HG03039 (cell line): ENCODE measurements at regions not wholly inside any gene's neighbourhood (a gene's known extent, or its start where the extent isn't known, plus 50 kb on each side); places are given as distances from the start of the nearest gene placed in this dataset.

Source experiments
- ATAC-seq: cut with Tn5 transposase; IDR thresholded peaks from one replicate; pipeline ENCODE4 v1.9.1; 2021; ENCODE audit warnings: mild to moderate bottlenecking, moderate library complexity; ENCODE audit not compliant: unreplicated experiment

DNA sequence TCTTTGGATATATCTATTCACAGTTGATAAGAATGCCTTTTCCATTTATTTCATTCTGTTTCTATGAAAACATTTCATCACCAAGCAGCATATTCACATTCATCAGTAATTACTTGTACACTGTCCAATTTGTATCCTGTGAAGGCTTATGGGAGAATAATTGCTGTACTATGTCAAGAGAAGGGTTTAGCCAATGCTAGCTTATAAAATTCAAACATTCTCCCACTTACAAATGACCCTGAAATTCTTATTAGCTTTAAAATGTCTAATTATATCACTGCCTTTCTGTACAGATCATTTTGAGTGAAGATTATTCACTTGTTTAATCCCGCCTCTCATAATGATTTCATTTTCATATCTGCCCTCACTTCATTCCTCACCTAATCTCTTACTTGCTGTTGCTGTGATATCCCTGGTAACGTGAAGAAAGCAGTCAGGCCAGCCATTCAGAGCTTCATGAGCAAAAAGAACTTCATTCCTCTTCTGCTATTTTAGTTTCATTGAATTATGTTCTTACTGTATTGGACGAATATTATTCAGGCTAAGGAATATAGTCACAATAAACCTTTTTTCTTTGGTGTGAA lies 778.7 kb downstream of the OLFM4 start:
- no peak for ATAC-seq

DNA sequence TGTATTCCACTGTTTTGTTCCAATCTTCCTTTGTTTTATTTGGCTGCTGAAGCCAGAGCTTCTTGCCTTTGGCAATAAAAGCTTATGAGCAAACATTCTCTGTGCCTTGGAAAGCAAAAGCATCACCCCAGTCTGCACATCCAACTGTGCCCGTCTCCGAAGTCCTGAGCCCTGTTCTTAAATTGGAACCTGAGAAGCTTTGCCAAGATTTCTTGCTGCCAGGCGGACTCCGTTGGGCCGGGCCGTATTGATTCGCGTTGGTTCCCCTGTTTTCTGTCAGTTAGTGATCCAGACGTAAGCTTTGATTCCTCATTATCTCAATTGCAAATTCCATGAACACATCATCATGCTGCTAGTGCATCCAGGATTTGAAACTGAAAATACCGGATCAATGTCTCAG lies 793.0 kb downstream of the OLFM4 start:
- no peak for ATAC-seq

DNA sequence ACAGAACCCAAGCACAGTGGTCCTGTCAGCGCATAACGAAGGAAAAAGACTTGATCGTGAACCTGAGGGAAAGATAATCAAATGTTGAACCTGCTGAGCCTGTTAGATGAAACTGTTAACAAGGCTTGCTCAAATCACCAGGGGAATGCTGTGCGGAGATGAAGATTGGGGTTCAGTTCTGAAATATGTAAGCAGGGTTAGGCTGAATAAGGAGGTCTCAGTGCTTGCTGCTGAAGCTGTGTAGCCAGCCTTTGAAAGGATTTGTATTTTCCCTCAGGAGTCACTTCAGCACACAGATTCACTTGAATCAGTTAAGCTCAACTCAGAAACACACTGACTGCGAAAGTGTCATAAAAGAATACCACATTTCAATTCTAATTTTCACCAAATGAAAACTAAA lies 793.5 kb downstream of the OLFM4 start:
- no peak for ATAC-seq

DNA sequence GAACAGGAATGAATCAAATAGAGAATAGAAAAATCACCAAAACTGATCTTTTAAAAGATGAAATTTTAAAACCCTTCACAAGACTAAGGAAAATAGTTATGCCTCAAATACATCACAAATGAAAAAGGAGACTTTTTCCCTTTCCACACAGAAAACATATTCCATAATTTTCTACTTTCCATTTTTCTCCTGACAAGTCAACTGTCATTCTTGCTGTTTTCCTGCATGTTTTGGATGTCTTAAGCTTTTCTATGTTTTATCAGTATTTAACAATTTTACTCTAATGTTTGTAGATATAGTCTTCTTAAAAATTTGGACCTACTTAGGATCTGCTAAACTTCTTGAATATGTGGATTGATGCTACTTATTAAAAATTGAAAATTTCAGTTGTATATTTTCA lies 810.8 kb downstream of the OLFM4 start:
- ATAC-seq = no peak

DNA sequence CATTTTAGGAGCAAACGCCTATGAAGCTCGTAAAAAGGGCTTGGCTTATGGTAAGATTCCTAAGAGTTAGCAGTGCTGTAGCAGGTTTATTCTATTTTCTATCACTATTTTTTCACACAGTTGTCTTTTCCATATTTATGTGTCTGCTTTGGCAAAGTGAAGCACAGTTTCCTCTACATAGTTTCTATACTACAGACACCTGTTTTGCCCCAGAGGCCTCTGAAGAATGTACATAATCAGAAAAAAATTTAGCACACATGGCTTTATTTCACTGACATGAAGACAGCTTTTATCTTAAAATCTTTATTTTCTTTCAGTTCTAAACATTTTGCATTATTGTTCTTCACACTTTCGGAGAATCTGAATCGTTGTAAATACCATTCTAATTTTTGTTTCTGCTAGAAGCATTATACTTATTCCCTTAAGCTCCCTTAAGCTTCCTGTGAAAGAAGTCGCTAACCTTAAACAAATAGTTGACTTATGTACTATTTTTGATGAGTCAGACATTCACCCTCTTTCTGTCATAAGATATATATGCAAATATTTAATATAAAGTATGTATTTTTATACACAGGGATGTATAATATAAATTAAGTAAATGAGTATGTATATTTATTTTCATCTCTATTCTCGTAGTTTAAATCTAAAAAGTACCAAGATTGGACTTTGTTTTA lies 816.0 kb downstream of the OLFM4 start:
- ATAC-seq = no peak

DNA sequence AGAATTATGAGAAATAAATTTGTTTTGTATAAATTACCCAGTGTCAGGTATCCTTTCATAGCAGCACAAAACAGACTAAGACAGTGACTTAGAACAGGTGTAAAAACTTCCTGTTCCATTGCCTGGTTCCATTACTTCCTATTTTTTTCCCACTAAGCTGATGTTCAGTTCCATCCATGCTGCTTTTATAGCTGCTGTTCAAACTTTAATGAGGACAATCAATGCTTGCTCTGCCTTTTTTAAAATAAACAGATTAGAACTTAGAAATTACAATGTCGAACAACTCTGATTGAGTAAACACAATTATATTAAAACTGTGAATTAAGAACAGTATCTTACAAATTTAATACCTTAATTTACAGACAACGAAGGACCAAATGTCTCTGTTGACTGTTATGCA lies 818.9 kb downstream of the OLFM4 start:
- ATAC-seq = no peak

DNA sequence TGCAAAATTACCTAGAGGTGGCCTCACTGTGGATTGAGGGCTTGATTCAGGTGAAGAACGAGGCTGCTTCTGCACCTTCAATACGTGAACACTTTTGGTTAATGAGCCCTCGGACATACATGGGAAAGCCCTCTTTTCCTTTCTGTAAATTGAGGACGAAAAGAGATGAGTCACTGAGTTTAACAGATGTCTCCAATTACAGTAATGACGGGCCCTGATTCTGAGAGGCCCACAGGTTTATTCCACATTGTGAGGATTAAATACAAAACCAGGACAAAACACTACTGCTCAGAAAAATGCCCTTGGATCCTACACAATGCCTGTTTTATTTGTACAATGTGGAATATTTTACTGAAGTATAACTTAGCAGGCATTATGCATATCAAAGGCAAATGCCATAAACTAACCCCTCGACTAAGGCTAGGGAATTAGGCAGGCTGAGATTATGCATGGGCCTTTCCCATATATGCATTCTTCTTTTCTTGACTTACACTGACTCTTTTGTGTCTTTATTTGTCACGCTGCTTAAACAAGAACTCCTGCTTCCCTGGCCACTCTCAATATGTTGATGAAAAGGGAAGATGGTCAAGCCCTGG lies 819.9 kb downstream of the OLFM4 start:
- ATAC-seq = no peak

DNA sequence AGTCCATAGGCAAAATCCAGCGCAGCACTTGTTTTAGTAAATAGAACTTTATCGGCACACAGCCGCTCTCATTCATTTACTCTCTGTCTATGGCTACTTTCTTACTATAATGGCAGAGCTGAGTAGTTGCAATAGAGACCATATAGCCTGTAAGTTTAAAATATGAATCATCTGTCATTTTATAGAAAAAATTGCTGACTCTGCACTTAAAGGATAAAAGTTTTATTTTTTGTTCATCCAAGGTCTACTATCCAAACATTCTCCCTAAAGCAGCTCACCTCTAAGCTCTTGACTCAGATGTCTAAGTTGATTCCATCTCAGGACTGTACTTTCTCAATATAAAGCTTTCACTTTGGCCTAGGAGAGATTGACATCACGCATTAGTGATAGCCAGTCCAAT lies 825.7 kb downstream of the OLFM4 start:
- ATAC-seq = no peak

DNA sequence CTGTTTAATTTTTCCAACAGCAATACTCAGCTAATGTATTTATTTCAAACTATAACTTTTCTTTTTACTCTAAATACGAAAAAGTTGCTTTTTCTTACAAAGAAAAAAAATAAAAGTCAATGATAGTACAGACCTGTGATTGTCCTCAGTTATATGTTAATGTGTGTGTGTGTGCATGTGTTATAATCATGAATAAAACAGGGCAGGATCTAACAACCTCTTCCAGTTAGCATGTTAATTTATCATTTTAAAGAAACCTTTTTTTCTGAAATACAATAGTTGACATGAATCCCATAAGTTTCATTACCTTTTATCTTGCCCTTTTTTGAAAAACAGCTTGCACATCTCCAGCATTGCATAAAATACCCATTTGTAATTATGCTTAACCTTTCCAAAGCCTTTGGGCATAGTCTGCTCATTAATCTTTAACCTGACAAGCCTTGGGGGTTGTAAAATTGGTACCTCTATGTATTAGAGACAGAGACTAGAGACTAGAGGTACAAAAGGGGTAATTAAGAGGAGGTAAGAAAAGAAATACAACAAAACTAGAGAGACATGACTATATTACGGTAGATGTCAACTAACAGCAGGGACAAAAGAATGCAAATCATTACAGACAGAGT lies 828.1 kb downstream of the OLFM4 start:
- ATAC-seq = no peak

DNA sequence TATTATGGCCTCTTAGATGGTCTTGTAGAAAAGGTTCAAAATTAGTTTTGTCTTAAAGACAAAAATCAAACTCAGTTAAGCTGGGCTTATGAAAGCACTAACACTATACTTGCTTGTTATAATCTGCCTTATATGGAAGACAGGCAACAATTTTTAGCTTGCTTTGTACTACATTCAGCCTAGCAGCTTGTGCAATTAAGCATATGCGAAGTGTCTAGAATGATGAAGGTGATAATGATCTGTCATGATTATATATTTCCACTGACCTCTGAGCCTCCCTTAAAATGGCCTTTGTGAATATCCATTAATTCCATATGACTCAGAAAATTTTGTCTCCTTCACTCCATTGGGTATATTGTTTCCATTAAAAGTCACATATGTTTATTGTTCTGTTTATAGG lies 834.9 kb downstream of the OLFM4 start:
- ATAC-seq = no peak

DNA sequence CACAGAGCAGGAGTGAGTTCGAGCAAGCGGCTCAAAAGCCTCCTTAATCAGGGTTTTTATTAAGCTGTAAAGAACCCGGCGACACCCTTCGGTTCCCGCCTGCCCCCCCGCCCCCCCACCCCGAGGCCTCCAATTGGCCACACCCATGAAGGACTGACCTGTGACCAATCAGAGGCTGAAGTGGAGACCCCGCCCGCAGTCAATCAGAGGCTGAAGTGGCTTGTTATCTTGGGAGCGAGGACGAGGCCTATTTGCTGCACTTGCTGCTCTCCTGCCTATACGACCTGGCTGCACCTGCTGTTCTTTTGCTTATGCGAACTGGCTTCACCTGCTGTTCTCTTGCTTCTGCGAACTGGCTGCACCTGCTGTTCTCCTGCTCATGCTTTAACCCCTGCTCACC lies 844.9 kb downstream of the OLFM4 start:
- no peak for ATAC-seq

DNA sequence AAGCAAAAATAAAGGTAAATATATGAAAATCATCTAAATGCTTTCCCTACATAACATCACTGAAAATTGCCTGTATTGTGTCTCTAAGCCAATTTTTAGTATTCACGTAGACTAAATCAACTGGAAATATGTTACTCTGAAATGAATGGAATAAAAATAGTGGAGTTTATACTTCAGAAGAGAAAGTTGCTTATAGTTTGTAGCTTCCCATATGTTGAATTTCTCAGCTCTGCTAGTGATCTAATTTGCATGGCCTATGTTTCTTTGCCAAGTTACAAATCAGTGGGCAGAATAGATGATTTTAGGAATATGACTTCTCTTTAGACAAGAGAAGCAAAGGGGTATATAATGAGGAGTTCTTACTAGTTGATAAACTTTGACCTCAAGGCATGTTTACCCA lies 850.2 kb downstream of the OLFM4 start:
- no peak for ATAC-seq

DNA sequence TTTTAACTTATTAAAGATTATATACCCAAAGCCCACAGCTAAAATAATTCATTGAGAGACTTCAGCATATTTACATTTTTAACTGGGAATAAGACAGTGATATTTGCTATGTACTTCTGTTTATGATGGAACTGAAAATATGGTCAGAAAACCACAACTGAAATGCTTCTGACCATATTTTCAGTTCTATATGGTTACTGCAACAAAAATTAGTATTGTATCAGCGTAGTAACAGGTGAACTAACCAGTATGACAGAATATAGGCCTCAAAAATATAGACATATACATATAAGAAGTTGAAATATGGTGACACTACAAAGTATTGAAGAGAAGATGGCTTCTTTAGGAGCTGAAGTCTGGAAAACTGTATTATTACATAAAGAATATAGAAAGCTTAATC lies 857.4 kb downstream of the OLFM4 start:
- ATAC-seq = no peak

DNA sequence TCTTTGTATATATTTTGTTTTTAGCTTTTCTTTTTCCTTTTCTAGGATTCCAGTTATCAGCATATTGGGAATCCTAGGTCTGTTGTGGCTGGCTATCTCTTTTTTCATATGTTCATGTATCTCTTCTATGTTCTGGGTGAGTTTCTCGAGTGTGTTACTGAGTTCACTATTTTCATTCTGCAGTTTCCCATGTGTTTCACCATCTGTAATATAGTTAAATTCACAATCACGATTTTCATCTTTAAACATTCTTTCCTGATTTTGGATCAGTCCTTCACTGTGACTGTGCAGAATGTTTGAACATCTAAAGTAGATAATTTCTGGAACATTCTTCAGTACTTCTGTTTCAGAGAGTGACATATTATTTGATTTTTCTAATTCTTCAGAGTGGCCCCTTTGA lies 862.1 kb downstream of the OLFM4 start:
- no peak for ATAC-seq

DNA sequence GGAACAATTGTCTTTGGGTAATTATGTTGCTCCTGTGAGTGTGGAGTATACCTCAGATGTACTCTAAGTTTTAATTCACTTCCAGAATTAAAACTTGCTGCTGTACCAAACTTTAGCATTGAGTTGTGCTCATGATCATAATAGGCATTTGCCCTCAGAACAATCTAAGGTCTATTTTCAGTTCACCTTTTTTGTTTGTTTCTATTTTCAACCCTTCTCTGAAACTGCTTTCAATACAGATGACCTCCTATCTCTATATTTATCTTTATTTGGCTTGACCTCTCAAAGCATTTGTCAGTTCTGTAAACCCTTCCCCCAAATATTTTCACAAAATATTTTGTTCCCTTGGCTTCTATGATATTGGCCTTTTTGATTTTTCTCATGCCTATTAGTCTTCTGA lies 873.0 kb downstream of the OLFM4 start:
- no peak for ATAC-seq

DNA sequence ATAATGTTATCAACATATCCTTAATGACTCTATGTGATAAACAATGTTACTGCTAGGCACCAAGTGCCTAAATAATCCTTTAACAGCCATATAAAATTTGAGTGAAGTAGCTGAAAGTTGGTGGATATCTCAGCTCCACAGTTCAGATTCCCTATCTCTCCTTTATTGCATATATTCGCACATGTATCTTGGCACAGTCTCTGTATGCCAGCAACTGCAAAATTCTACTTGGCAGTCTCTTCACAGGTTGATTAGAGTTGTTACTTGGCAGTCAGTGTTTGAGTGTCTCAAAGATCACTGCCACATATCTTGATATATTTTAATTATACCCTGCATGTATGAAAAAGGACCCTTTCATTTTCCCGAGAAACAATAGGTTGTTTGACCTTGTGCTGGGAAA lies 879.3 kb downstream of the OLFM4 start:
- ATAC-seq = no peak

DNA sequence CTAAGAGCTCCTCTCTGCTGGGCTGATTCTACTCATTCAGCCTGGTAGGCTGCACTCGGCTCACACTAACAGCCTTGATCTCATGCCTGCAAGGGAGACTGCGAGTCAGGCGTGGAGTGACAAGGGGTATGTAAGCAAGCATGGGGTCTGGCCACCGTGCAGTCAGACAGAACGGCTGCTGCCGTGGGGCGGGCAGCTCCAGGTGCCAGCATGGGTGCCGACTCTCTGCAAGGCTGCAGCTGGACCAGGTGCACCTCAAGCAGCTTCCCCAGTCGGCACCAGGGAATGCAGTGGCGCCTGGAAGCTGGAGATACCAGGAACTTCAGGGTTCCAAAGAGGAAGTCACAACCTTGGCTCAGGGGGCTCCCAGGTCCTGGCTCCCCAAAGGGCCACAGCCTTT lies 892.3 kb downstream of the OLFM4 start:
- no peak for ATAC-seq

DNA sequence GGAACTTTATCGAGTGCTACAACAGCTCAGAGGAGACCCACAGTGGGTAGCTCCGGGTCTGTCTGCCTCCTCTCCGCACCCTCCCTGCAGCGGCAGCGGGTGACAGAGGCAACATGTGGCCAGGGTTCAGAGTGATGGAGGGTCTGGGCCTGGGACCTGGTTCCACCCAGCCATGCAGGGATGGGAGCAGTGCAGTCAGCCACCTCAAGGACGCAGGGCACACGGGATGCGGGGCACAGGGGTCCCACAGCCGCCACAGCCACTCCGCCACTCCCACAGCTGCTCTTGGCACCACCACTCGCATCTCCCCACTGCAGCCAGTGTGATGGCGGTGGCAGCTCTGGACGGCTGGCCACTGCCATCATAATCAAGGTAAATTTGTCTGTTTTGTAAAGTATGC lies 892.9 kb downstream of the OLFM4 start:
- no peak for ATAC-seq

DNA sequence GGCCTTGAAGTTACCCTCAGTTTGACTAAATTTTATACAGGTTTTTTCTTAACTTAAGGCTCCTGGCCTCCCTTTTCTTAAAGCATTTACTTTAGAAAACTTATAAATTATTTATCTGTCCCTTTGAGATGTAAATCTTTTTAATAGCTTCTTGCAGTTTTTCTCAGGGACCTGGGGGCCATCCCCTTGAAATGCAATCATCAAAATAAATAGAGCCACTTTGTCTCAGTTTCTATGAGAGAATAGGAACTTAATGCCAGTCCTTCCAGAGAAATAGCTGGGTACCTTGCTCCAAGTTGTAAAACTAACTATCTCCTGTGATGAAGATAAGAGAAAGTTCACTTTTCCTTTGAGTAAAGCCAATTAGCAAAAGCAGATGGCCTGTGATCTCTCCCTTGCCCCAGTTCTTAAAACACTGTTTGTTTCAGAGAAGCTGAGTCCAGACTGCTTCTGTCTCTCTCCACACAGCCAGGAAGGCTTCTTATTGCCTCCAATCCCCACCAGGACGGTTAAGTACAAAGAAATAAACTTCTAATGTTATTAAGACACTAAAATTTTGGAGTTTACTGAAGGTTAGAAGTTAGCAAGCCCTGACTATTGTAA lies 913.1 kb downstream of the OLFM4 start:
- no peak for ATAC-seq

DNA sequence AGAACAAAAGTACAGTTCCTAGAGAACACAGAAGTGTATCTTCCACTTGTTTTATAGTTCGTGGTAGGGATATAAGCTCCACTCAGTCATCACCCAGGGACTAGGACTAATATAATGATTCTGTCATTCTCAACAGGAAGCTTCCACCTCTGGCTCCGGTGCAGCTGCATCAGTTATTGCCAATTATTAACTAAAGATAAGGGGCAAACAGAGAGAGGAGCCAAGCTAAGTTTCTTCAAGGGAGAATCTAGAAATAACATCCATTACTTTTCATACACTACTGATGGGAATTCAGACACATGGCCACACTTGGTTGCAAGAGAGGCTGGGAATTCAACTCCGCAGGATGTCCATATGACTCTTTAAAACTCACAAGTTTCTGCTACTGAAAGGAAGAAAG lies 917.9 kb downstream of the OLFM4 start:
- ATAC-seq = no peak

DNA sequence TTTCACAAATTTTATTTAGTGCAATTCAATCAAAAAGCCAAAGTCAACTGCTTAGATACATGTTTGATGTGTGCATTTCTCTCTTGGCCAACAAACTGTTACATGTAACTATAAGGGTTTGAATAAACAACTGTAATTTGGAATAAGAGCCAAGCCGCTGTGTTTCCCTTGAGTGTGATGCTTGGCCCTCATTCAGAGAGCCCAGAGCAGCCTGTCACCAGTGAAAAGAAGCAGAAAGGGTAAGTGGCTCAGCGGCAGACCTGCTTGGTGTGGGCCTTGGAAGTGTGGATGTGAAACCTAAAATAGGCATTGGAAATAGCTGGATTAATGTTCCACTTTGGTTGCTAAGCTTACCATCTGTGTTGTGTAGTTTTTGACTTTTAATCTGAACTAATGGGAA lies 924.6 kb downstream of the OLFM4 start:
- no peak for ATAC-seq
